Fibroblast of lung (primary cell): ENCODE measurements at regions not wholly inside any gene's neighbourhood (a gene's known extent, or its start where the extent isn't known, plus 50 kb on each side); places are given as distances from the start of the nearest gene placed in this dataset.
"Not testable (repeated sequence)": the region's sequence is repeated elsewhere in the genome, so short reads cannot be mapped to it uniquely, and the experiment has no call there.

Experiments used
- DNase-seq, 2 donors: peaks; one replicate each; pipeline versions ENCODE4 v3.0.0 to v3.0.0-alpha.2; 2010; ENCODE audit warnings: low read depth in 2 of 2
- H2AFZ ChIP-seq: 2 replicates; pipeline ENCODE4 v1.5.1; 2012; ENCODE audit warnings: low read length, control low read depth, inconsistent platforms
- H3K27ac ChIP-seq: 2 replicates; pipeline ENCODE4 v1.5.1; 2011; ENCODE audit warnings: low read length, control low read depth; ENCODE audit not compliant: insufficient read depth
- H3K27me3 ChIP-seq: 2 replicates; pipeline ENCODE4 v1.5.1; 2011; ENCODE audit warnings: mild to moderate bottlenecking, low read length; ENCODE audit not compliant: control insufficient read depth, insufficient read depth
- H3K36me3 ChIP-seq: 2 replicates; pipeline ENCODE4 v1.5.1; 2011; ENCODE audit warnings: low read length; ENCODE audit not compliant: control insufficient read depth, insufficient read depth
- H3K4me1 ChIP-seq: 2 replicates; pipeline ENCODE4 v1.5.1; 2011; ENCODE audit warnings: low read length; ENCODE audit not compliant: control insufficient read depth, insufficient read depth; ENCODE audit errors: extremely low read depth
- H3K4me2 ChIP-seq: 2 replicates; pipeline ENCODE4 v1.5.1; 2011; ENCODE audit warnings: low read length, control low read depth; ENCODE audit not compliant: insufficient read depth; ENCODE audit errors: extremely low read depth
- H3K4me3 ChIP-seq, 4 experiments: fragments of 200-600 bp in 1 of 4; sonication (generic) in 1 of 4; replicated peaks in 1 of 4; 2 replicates each; pipeline ENCODE4 v1.5.1; 2011 to 2016; ENCODE audit warnings: low read length in 4 of 4, low read depth in 3 of 4, mild to moderate bottlenecking in 3 of 4, control low read depth in 2 of 4, inconsistent platforms in 1 of 4, mixed read lengths in 1 of 4; ENCODE audit not compliant: insufficient read depth in 1 of 4; ENCODE audit errors: control extremely low read depth in 1 of 4
- H3K79me2 ChIP-seq: 2 replicates; pipeline ENCODE4 v1.5.1; 2012; ENCODE audit warnings: mild to moderate bottlenecking, low read length, inconsistent platforms; ENCODE audit not compliant: control insufficient read depth, insufficient read depth
- H3K9ac ChIP-seq: 2 replicates; pipeline ENCODE4 v1.5.1; 2011; ENCODE audit warnings: mild to moderate bottlenecking, low read length, control low read depth; ENCODE audit not compliant: insufficient read depth
- H3K9me3 ChIP-seq: 2 replicates; pipeline ENCODE4 v1.5.1; 2012; ENCODE audit warnings: low read depth, low read length; ENCODE audit not compliant: control insufficient read depth, insufficient read depth
- H4K20me1 ChIP-seq: 2 replicates; pipeline ENCODE4 v1.5.1; 2011; ENCODE audit warnings: low read length; ENCODE audit not compliant: control insufficient read depth, insufficient read depth; ENCODE audit errors: extremely low read depth
- EZH2 ChIP-seq: IDR thresholded peaks from 2 replicates; pipeline ENCODE4 v1.5.1; 2012; ENCODE audit warnings: low read length, control low read depth, mild to moderate bottlenecking; ENCODE audit errors: missing control alignments
- TF ChIP-seq, protein P1 (sequence below), 2 donors: IDR thresholded peaks in 1 of 2; conservative IDR thresholded peaks in 1 of 2; 1 replicate in 1 of 2; 2 replicates in 1 of 2; pipeline ENCODE4 v1.5.1; 2011 to 2012; ENCODE audit warnings: low read length in 2 of 2, control low read depth in 1 of 2, inconsistent platforms in 1 of 2, low read depth in 1 of 2, mild to moderate bottlenecking in 1 of 2

DNA sequence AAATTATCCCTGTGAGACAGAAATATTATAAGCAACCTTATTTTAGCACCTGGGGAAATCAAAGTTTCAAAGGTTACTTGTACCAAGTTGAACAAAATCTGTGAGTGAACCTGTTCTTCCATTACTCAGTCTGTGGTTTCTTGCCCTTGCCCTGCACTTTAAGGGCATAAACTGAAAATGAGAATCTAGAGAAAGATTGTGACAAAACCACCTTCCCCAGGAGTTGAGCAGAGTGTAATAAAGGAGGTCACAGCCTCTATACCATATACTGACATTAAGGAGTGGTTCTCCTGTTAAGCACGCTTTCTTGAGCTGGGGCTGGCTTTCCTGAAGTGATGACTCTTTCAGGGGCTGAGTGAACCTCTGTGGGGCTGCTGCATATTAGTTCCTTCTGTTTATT is 143.4 kb downstream of the PDCD6IP start:
- Histone ChIP-seq H3K4me2 (no peak overlapping the region), H3K27me3 (no peaks in the 10 kb centered on the region), H3K4me3 (no peak overlapping the region), H3K4me1 (no peaks in the 10 kb centered on the region), H3K36me3 (no peaks in the 10 kb centered on the region), H3K27ac (no peak overlapping the region), H3K9me3 (no peaks in the 10 kb centered on the region), H2AFZ (no peak overlapping the region), H3K9ac (no peak overlapping the region), H4K20me1 (no peaks in the 10 kb centered on the region), H3K79me2 (no peaks in the 10 kb centered on the region)
- no peak for TF ChIP-seq EZH2
- TF ChIP-seq, protein P1, sequence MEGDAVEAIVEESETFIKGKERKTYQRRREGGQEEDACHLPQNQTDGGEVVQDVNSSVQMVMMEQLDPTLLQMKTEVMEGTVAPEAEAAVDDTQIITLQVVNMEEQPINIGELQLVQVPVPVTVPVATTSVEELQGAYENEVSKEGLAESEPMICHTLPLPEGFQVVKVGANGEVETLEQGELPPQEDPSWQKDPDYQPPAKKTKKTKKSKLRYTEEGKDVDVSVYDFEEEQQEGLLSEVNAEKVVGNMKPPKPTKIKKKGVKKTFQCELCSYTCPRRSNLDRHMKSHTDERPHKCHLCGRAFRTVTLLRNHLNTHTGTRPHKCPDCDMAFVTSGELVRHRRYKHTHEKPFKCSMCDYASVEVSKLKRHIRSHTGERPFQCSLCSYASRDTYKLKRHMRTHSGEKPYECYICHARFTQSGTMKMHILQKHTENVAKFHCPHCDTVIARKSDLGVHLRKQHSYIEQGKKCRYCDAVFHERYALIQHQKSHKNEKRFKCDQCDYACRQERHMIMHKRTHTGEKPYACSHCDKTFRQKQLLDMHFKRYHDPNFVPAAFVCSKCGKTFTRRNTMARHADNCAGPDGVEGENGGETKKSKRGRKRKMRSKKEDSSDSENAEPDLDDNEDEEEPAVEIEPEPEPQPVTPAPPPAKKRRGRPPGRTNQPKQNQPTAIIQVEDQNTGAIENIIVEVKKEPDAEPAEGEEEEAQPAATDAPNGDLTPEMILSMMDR (conservative IDR thresholded peaks at IDR 0.05 in 1 of 2, IDR thresholded peaks at IDR 0.05 in 1 of 2; ENCODE audit: low read depth in 1 of 2, low read length in 2 of 2), result no peak
- DNase-seq, result no peak

DNA sequence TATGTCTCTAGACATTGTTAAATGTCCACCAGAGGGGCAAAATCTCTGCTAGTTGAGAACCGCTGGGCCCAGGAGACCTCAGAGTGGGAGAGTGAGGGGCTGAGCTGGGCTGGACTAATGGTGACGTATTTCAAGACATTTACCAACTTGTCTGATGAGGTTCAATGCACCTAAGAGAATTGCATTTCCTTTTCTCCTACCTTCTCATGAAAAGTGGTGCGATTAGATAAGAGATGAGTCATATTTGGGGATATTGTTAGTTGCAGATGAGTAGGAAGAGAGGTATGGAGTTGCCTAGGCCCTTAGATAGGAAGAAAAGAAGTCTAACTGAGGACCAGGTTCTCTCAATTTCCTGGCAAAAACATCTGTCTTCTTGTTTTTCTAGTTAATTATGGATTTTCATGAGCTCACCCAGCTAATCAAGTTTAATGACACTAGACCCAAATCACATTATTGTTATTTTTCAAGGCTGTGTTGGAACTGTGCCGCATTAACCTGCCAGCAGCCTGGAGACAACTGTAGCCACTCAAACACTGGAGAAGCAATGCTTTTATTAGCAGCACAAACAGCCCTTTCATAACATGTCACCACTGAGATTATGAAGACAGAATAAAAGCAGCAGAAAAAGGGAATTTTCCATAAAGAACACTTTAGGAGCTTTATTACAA is 144.2 kb downstream of the PDCD6IP start:
- Histone ChIP-seq H3K9me3 (no peaks in the 10 kb centered on the region), H3K36me3 (no peaks in the 10 kb centered on the region), H2AFZ (no peak overlapping the region), H3K4me1 (no peaks in the 10 kb centered on the region), H3K27me3 (no peaks in the 10 kb centered on the region), H4K20me1 (no peaks in the 10 kb centered on the region), H3K27ac (no peak overlapping the region), H3K9ac (no peak overlapping the region), H3K4me3 (no peak overlapping the region), H3K79me2 (no peaks in the 10 kb centered on the region), H3K4me2 (no peak overlapping the region)
- peak in 1 of 2 donors; percentile 70 for DNase-seq
- TF ChIP-seq EZH2, result no peak
- TF ChIP-seq, protein P1 (conservative IDR thresholded peaks at IDR 0.05 in 1 of 2, IDR thresholded peaks at IDR 0.05 in 1 of 2; ENCODE audit: low read depth in 1 of 2, low read length in 2 of 2), result no peak

DNA sequence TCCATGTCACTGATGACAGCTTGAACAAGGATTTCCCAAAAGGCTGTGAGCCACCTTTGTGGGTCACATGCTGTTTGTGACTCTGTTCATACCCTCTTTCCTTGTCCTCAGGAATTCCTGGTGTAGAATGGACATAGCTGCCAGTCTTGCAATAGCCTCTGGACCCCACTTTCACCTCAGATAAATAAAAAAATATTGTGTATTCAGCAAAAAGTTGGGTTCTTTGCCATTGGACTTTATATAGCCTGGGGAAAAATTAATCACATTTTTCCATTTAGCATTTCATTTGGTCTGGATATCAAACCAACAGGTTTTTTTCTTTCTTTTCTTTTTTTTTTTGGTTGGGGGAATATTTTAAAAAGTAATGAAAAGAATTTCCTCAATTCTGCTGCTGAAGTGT is 144.8 kb downstream of the PDCD6IP start:
- Histone ChIP-seq H2AFZ (no peak overlapping the region), H4K20me1 (no peaks in the 10 kb centered on the region), H3K9me3 (no peaks in the 10 kb centered on the region), H3K4me1 (no peaks in the 10 kb centered on the region), H3K27ac (no peak overlapping the region), H3K27me3 (no peaks in the 10 kb centered on the region), H3K9ac (no peak overlapping the region), H3K4me2 (no peak overlapping the region), H3K36me3 (no peaks in the 10 kb centered on the region), H3K4me3 (no peak overlapping the region), H3K79me2 (no peaks in the 10 kb centered on the region)
- TF ChIP-seq, protein P1 (conservative IDR thresholded peaks at IDR 0.05 in 1 of 2, IDR thresholded peaks at IDR 0.05 in 1 of 2; ENCODE audit: low read depth in 1 of 2, low read length in 2 of 2), result no peak
- no peak for TF ChIP-seq EZH2
- no peak for DNase-seq

DNA sequence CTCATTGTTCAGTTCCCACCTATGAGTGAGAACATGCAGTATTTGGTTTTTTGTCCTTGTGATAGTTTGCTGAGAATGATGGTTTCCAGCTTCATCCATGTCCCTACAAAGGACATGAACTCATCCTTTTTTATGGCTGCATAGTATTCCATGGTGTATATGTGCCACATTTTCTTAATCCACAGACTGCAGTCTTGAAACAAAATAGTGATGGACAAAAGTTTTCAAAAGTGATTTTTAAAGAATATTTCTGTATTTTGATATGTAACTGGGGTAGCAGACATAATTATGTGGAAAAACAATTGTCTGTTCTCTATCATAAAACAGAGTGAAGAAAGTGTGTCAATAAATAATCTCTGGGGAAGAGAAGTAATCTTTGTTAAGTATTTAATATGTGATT is 148.2 kb downstream of the PDCD6IP start:
- H3K4me3 ChIP-seq, DNase-seq, H3K9me3 ChIP-seq, H3K4me1 ChIP-seq, H3K4me2 ChIP-seq, H3K27ac ChIP-seq, H3K36me3 ChIP-seq, H2AFZ ChIP-seq, H3K9ac ChIP-seq, H3K27me3 ChIP-seq, H3K79me2 ChIP-seq, H4K20me1 ChIP-seq: not testable (repeated sequence)
